ENCODE measurements at regions not wholly inside any gene's neighbourhood (a gene's known extent, or its start where the extent isn't known, plus 50 kb on each side); places are given as distances from the start of the nearest gene placed in this dataset.

- H3K4me3 ChIP-seq (ENCODE audit: low read depth, low read length) = no peak overlapping the region
- TF ChIP-seq CTCF (IDR thresholded peaks at IDR 0.05; ENCODE audit: low read depth, low read length) = no peak
- H3K27ac ChIP-seq = no peak overlapping the region
- H3K9me3 ChIP-seq (ENCODE audit: severe bottlenecking) = no peaks in the 10 kb centered on the region
- H3K36me3 ChIP-seq = no peaks in the 10 kb centered on the region
- DNase-seq = no peak
- no peaks in the 10 kb centered on the region for H3K27me3 ChIP-seq (ENCODE audit: insufficient read depth, low read depth, severe bottlenecking)
Observed at GRCh38 chr4:123739806-123740205, 343.2 kb downstream of the SPRY1 start.

GRCh38 chr4:123740236-123740635 lies 343.6 kb downstream of the SPRY1 start:
- Histone ChIP-seq H3K27me3 (ENCODE audit: insufficient read depth, low read depth, severe bottlenecking) (no peaks in the 10 kb centered on the region), H3K36me3 (no peaks in the 10 kb centered on the region), H3K27ac (no peak overlapping the region), H3K9me3 (ENCODE audit: severe bottlenecking) (no peaks in the 10 kb centered on the region), H3K4me3 (ENCODE audit: low read depth, low read length) (no peak overlapping the region)
- no peak for TF ChIP-seq CTCF (IDR thresholded peaks at IDR 0.05; ENCODE audit: low read depth, low read length)
- DNase-seq = no peak

- H3K27ac ChIP-seq = no peak overlapping the region
- H3K4me3 ChIP-seq (ENCODE audit: low read depth, low read length) = no peak overlapping the region
- H3K9me3 ChIP-seq (ENCODE audit: severe bottlenecking) = no peaks in the 10 kb centered on the region
- no peak for TF ChIP-seq CTCF (IDR thresholded peaks at IDR 0.05; ENCODE audit: low read depth, low read length)
- H3K27me3 ChIP-seq (ENCODE audit: insufficient read depth, low read depth, severe bottlenecking) = no peaks in the 10 kb centered on the region
- DNase-seq = no peak
- H3K36me3 ChIP-seq = no peaks in the 10 kb centered on the region
Observed at GRCh38 chr4:123741906-123742305, 345.3 kb downstream of the SPRY1 start.

- TF ChIP-seq CTCF (IDR thresholded peaks at IDR 0.05; ENCODE audit: low read depth, low read length) = no peak
- no peak for DNase-seq
- no peaks in the 10 kb centered on the region for H3K36me3 ChIP-seq
- H3K27ac ChIP-seq = no peak overlapping the region
- H3K4me3 ChIP-seq (ENCODE audit: low read depth, low read length) = no peak overlapping the region
- no peaks in the 10 kb centered on the region for H3K27me3 ChIP-seq (ENCODE audit: insufficient read depth, low read depth, severe bottlenecking)
- H3K9me3 ChIP-seq (ENCODE audit: severe bottlenecking) = no peaks in the 10 kb centered on the region
Observed at GRCh38 chr4:123743848-123744247, 347.3 kb downstream of the SPRY1 start.

DNA sequence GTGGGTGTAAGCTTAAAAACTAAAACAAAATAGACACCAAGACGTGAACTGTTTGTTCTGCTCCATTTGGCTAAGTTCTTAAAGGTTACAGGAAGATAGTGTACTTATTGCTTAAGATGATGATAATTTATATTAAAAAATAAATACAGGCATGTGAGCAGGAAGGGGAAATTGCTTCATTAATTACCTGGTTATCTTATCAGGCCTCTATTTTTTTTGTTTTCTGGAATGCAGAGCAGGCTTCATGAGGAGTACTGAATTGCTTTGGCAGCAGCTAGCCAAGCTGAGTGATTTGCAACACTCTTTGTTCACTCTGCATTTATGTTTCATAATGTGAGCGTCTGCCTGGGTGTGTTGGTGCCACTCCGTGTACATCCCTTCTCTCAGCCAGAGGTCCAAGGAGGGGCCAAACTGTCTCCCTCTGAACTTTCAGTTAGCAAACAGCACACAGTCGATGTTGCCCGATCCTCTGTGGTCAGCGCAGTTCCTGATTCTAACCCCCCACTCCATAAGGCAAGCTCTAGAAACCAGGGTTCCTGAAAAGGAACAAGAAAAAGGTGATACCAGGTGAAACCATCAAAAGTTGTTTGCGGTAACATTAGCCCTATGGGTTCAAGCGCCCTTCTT lies 348.2 kb downstream of the SPRY1 start:
- TF ChIP-seq CTCF (IDR thresholded peaks at IDR 0.05; ENCODE audit: low read depth, low read length) = no peak
- no peak for DNase-seq
- no peaks in the 10 kb centered on the region for H3K36me3 ChIP-seq
- H3K27me3 ChIP-seq (ENCODE audit: insufficient read depth, low read depth, severe bottlenecking) = no peaks in the 10 kb centered on the region
- no peak overlapping the region for H3K27ac ChIP-seq
- H3K9me3 ChIP-seq (ENCODE audit: severe bottlenecking) = no peaks in the 10 kb centered on the region
- no peak overlapping the region for H3K4me3 ChIP-seq (ENCODE audit: low read depth, low read length)

DNA sequence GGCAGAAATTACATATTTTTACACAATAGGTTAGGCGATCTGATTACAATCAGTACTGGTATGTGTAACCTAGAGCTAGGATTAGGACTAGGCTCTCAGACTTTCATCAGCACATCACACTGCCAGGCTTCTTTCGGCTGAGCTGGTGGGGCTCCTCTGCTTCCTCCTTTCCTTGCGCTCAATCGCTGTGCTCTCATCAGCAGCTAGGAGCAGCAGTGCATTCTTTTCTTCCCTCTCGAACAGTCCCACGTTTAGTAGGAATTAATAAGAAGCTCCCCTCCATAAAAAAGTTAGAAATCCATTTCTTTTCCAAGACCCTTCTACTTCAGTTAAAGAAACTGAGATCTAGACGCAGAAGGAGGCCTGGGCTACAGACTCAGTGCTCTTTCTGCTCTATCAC lies 350.4 kb downstream of the SPRY1 start:
- no peak overlapping the region for H3K27ac ChIP-seq
- no peak for TF ChIP-seq CTCF (IDR thresholded peaks at IDR 0.05; ENCODE audit: low read depth, low read length)
- H3K9me3 ChIP-seq (ENCODE audit: severe bottlenecking) = no peaks in the 10 kb centered on the region

More for the DNA sequence above, 350.4 kb downstream of the SPRY1 start:
- Histone ChIP-seq H3K27me3 (ENCODE audit: insufficient read depth, low read depth, severe bottlenecking) (no peaks in the 10 kb centered on the region), H3K4me3 (ENCODE audit: low read depth, low read length) (no peak overlapping the region), H3K36me3 (no peaks in the 10 kb centered on the region)
- DNase-seq = no peak
